ENCODE measurements at regions not wholly inside any gene's neighbourhood (a gene's known extent, or its start where the extent isn't known, plus 50 kb on each side); places are given as distances from the start of the nearest gene placed in this dataset.

GRCh38 chr7:116128139-116128538 is 82.2 kb upstream of the TES start:
- Mint-ChIP-seq H3K4me1 (no peaks in the 10 kb centered on the region), H3K9me3 (peaks cover 9% of the 10 kb centered on the region), H3K36me3 (ENCODE audit: low read depth) (peaks cover 13% of the 10 kb centered on the region), H3K27me3 (ENCODE audit: low read depth) (peaks cover 4% of the 10 kb centered on the region), H3K27ac (ENCODE audit: unreplicated experiment) (no peak overlapping the region), H3K4me3 (no peak overlapping the region)
- DNase-seq (ENCODE audit: low read depth, low spot score) = no peak
- no peak for TF ChIP-seq CTCF (conservative IDR thresholded peaks at IDR 0.05)

GRCh38 chr7:116135306-116135705 is 75.0 kb upstream of the TES start:
- Mint-ChIP-seq H3K27me3 (ENCODE audit: low read depth) (no peaks in the 10 kb centered on the region), H3K9me3 (peaks cover 4% of the 10 kb centered on the region), H3K27ac (ENCODE audit: unreplicated experiment) (peak overlapping the region; percentile 52), H3K4me1 (peaks cover 43% of the 10 kb centered on the region), H3K36me3 (ENCODE audit: low read depth) (no peaks in the 10 kb centered on the region), H3K4me3 (peak overlapping the region; percentile 6)
- no peak for DNase-seq (ENCODE audit: low read depth, low spot score)
- no peak for TF ChIP-seq CTCF (conservative IDR thresholded peaks at IDR 0.05)

- no peaks in the 10 kb centered on the region for H3K36me3 Mint-ChIP-seq (ENCODE audit: low read depth)
- H3K27me3 Mint-ChIP-seq (ENCODE audit: low read depth) = no peaks in the 10 kb centered on the region
- peak; percentile 13 for DNase-seq (ENCODE audit: low read depth, low spot score)
- H3K27ac Mint-ChIP-seq (ENCODE audit: unreplicated experiment) = no peak overlapping the region
- H3K4me3 Mint-ChIP-seq = peak overlapping the region; percentile 29
- TF ChIP-seq CTCF (conservative IDR thresholded peaks at IDR 0.05) = peak; percentile 86
- peaks cover 4% of the 10 kb centered on the region for H3K9me3 Mint-ChIP-seq
- peaks cover 48% of the 10 kb centered on the region for H3K4me1 Mint-ChIP-seq
These were observed 72.0 kb upstream of the TES start for GRCh38 chr7:116138202-116138801.

- peaks cover 43% of the 10 kb centered on the region for H3K4me1 Mint-ChIP-seq
- H3K9me3 Mint-ChIP-seq = peaks cover 4% of the 10 kb centered on the region
- no peak for TF ChIP-seq CTCF (conservative IDR thresholded peaks at IDR 0.05)
- peak overlapping the region; percentile 13 for H3K4me3 Mint-ChIP-seq
- H3K27ac Mint-ChIP-seq (ENCODE audit: unreplicated experiment) = peak overlapping the region; percentile 39
- no peaks in the 10 kb centered on the region for H3K27me3 Mint-ChIP-seq (ENCODE audit: low read depth)
- H3K36me3 Mint-ChIP-seq (ENCODE audit: low read depth) = no peaks in the 10 kb centered on the region
- peak; percentile 26 for DNase-seq (ENCODE audit: low read depth, low spot score)
These were observed 71.3 kb upstream of the TES start for GRCh38 chr7:116139007-116139406.

- no peak for TF ChIP-seq CTCF (conservative IDR thresholded peaks at IDR 0.05)
- Mint-ChIP-seq H3K27ac (ENCODE audit: unreplicated experiment) (peak overlapping the region; percentile 39), H3K9me3 (peaks cover 4% of the 10 kb centered on the region), H3K36me3 (ENCODE audit: low read depth) (no peaks in the 10 kb centered on the region), H3K4me3 (no peak overlapping the region), H3K27me3 (ENCODE audit: low read depth) (no peaks in the 10 kb centered on the region), H3K4me1 (peaks cover 38% of the 10 kb centered on the region)
- no peak for DNase-seq (ENCODE audit: low read depth, low spot score)
These were observed 70.5 kb upstream of the TES start for GRCh38 chr7:116139807-116140206.
